GM12878 (cell line): ENCODE measurements at regions not wholly inside any gene's neighbourhood (a gene's known extent, or its start where the extent isn't known, plus 50 kb on each side); places are given as distances from the start of the nearest gene placed in this dataset.

Experiments used
- ATAC-seq: fragments of 200-7000 bp; cut with Tn5 transposase; 3 replicates; pipeline ENCODE4 v1.9.1; 2020; ENCODE audit warnings: mild to moderate bottlenecking, moderate library complexity
- BruUV-seq: library from RNA; stranded (reverse); fragments of 400-500 nt; replicated peaks from 2 replicates; lab custom pipeline; 2021; lab: Mats Ljungman, UMichigan
- CTCF ChIA-PET: fragments of 300-600 bp; sonication (Branson Sonifier 250); formaldehyde crosslinking; extraction: SDS; loops from one replicate; lab custom pipeline; 2021; ENCODE audit warnings: inconsistent platforms; lab: Yijun Ruan, JAX
- POLR2A ChIA-PET: fragments of 350-600 bp; formaldehyde crosslinking; extraction: SDS; loops from one replicate; lab custom pipeline; 2021; ENCODE audit warnings: inconsistent platforms; lab: Charles Lee
- RAD21 ChIA-PET: fragments of 300-600 bp; sonication (Branson Sonifier 250); formaldehyde crosslinking; loops from one replicate; lab custom pipeline; 2023; ENCODE audit warnings: antibody characterized with exemption; ENCODE audit not compliant: unreplicated experiment; lab: Charles Lee
- SMC1A ChIA-PET: fragments of 300-600 bp; sonication (Branson Sonifier 250); formaldehyde crosslinking; loops from one replicate; lab custom pipeline; 2023; ENCODE audit not compliant: unreplicated experiment, uncharacterized antibody; lab: Charles Lee
- DNase-seq: peaks from one replicate; pipeline ENCODE4 v3.0.0-alpha.2; 2011; ENCODE audit warnings: low read depth, low spot score
- FAIRE-seq: peaks from 3 replicates; lab custom pipeline; 2011; peaks lifted over from hg19 to GRCh38; lab: Jason Lieb, UNC
- H2AFZ ChIP-seq: 2 replicates; pipeline ENCODE4 v1.6.0; 2011; ENCODE audit warnings: low read depth, low read length, control low read depth; ENCODE audit not compliant: control insufficient read depth
- H3K27ac ChIP-seq: 2 replicates; pipeline ENCODE4 v1.5.1; 2011; ENCODE audit warnings: control low read depth; ENCODE audit not compliant: control insufficient read depth, insufficient read depth
- H3K27me3 ChIP-seq, 2 experiments: replicated peaks in 1 of 2; 2 replicates each; pipeline versions ENCODE4 v1.6.0 to v1.6.1; 2011; ENCODE audit warnings: low read length in 1 of 2; ENCODE audit not compliant: control insufficient read depth in 2 of 2, insufficient read depth in 2 of 2
- H3K36me3 ChIP-seq, 2 experiments: 2 replicates each; pipeline ENCODE4 v1.5.1; 2011; ENCODE audit warnings: low read length in 1 of 2; ENCODE audit not compliant: control insufficient read depth in 2 of 2, insufficient read depth in 2 of 2
- H3K4me1 ChIP-seq: 2 replicates; pipeline ENCODE4 v1.6.1; 2011; ENCODE audit warnings: mild to moderate bottlenecking, low read length, moderate library complexity, mixed read lengths; ENCODE audit not compliant: control insufficient read depth, insufficient read depth
- H3K4me2 ChIP-seq: 2 replicates; pipeline ENCODE4 v1.6.0; 2011; ENCODE audit warnings: control low read depth; ENCODE audit not compliant: control insufficient read depth, insufficient read depth
- H3K4me3 ChIP-seq: fragments of 200-600 bp; sonication (generic); 2 replicates; pipeline ENCODE4 v1.5.1; 2016
- H3K79me2 ChIP-seq: 2 replicates; pipeline ENCODE4 v1.6.0; 2011; ENCODE audit warnings: low read length; ENCODE audit not compliant: control insufficient read depth, insufficient read depth
- H3K9ac ChIP-seq: 2 replicates; pipeline ENCODE4 v1.8.0; 2011; ENCODE audit warnings: low read length, control low read depth, mixed read lengths; ENCODE audit not compliant: control insufficient read depth, insufficient read depth
- H3K9me3 ChIP-seq: replicated peaks from 3 replicates; pipeline ENCODE4 v1.5.1; 2011; ENCODE audit warnings: mild to moderate bottlenecking, low read length; ENCODE audit not compliant: control insufficient read depth, insufficient read depth
- H4K20me1 ChIP-seq: 2 replicates; pipeline ENCODE4 v1.6.0; 2011; ENCODE audit not compliant: control insufficient read depth, insufficient read depth
- BACH1 ChIP-seq: fragments of 450-650 bp; IDR thresholded peaks from 2 replicates; pipeline ENCODE4 v1.6.1; 2017; ENCODE audit warnings: mild to moderate bottlenecking, borderline replicate concordance
- SMAD1 ChIP-seq: fragments of 450-650 bp; IDR thresholded peaks from 2 replicates; pipeline ENCODE4 v1.6.1; 2018; ENCODE audit warnings: mild to moderate bottlenecking, low read depth; ENCODE audit not compliant: partially characterized antibody
- YBX1 ChIP-seq: fragments of 450-650 bp; IDR thresholded peaks from 2 replicates; pipeline ENCODE4 v1.6.1; 2016; ENCODE audit warnings: antibody characterized with exemption
- ZBED1 ChIP-seq: IDR thresholded peaks from 2 replicates; pipeline ENCODE4 v1.6.1; 2016; ENCODE audit warnings: borderline replicate concordance
- WGBS: methylation state at CpG from one replicate; pipeline ENCODE4 v1.1.6; 2016; ENCODE audit warnings: low lambda C conversion rate; ENCODE audit not compliant: insufficient replicate concordance, insufficient coverage; ENCODE audit errors: missing lambda C conversion rate; 5-methylcytosine and 5-hydroxymethylcytosine counted together
- in situ Hi-C: fragments of 300-500 bp; cut with MboI; formaldehyde crosslinking; loops from 9 replicates; pipeline ENCODE4 v1.14.3; 2018; ENCODE audit warnings: mixed read lengths
- intact Hi-C: fragments of 100-400 bp; cut with micrococcal nuclease; formaldehyde crosslinking; loops from one replicate; pipeline ENCODE4 v1.14.2; 2022; ENCODE audit not compliant: unreplicated experiment

DNA sequence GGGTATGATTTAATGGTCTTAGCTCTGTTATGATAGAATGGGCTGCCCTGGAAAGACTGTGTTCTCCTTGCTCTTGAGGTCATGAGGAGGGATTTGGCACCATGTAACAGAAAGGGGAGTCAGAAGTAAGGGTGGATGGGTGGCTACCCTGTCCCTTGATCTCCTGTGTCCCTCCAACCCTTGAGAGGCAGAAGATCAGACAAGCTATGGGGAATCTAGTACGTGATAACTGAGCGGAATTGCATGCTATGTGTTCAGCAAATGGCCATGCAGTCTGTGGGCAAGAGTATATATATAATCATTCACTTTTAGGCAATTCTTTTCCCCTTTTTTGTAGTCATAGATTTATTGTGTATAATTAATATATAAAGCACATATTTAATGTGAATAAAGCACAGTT lies 174.9 kb downstream of the SEC23IP start:
- in situ Hi-C loops: no loop called here
- ChIA-PET RAD21 (no interaction called here), POLR2A (no interaction called here)

DNA sequence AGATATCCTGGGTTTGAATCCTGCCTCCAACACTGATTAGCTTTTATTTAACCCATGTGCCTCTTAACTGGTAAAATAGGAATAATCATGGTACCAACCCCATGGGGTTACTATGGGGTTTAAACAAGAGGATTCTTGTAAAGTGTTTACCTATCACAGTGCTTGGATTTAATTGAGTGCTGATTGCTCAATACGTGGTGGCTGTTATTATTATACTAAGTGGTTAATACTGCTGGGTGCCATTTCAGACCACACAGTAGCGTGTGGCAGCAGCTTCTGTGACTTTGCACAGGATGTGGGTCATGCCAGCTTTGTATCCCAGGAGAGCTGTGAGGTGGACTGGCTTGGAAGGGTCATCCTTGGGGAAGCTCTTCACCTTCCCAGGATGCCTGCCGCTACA lies 177.2 kb downstream of the SEC23IP start:
- ChIA-PET POLR2A (no interaction called here), SMC1A (interaction anchor here (1.2 kb wide), 1 partner anchor 267 kb away, joined by 3 read pairs; no protein-coding TSS in a partner anchor), CTCF (no interaction called here), RAD21 (no interaction called here)
- Histone ChIP-seq H3K4me2 (no peak overlapping the region), H4K20me1 (no peaks in the 10 kb centered on the region), H3K9me3 (no peaks in the 10 kb centered on the region), H3K4me1 (no peaks in the 10 kb centered on the region), H3K27ac (no peak overlapping the region), H3K36me3 (no peaks in the 10 kb centered on the region), H3K27me3 (no peaks in the 10 kb centered on the region; a peak in 1 of 4 replicates), H2AFZ (no peak overlapping the region), H3K9ac (no peak overlapping the region), H3K4me3 (no peak overlapping the region), H3K79me2 (no peaks in the 10 kb centered on the region)
- 0% methylated on average over 3 of the region's 3 CpGs for WGBS
- BruUV-seq: no TSS peak
- in situ Hi-C loops: no loop called here
- intact Hi-C loops: no loop called here
- ATAC-seq: no peak
- no peak for TF ChIP-seq BACH1
- DNase-seq: no peak
- no peak for FAIRE-seq

More for the DNA sequence above, 174.9 kb downstream of the SEC23IP start:
- ATAC-seq (no peak), FAIRE-seq (no peak), DNase-seq (no peak)
- Histone ChIP-seq H3K27me3 (no peaks in the 10 kb centered on the region; a peak in 1 of 4 replicates), H2AFZ (no peak overlapping the region), H3K4me2 (no peak overlapping the region), H3K27ac (no peak overlapping the region), H3K4me1 (no peaks in the 10 kb centered on the region), H3K36me3 (no peaks in the 10 kb centered on the region), H3K9me3 (no peaks in the 10 kb centered on the region), H4K20me1 (no peaks in the 10 kb centered on the region), H3K79me2 (no peaks in the 10 kb centered on the region), H3K9ac (no peak overlapping the region), H3K4me3 (no peak overlapping the region)
- 8% methylated on average over 2 of the region's 2 CpGs for WGBS
- SMC1A ChIA-PET: no interaction called here
- CTCF ChIA-PET: no interaction called here
- intact Hi-C loops: no loop called here
- no peak for TF ChIP-seq YBX1
- TF ChIP-seq ZBED1: no peak
- no peak for TF ChIP-seq SMAD1
- no TSS peak for BruUV-seq
